SK-N-SH (cell line): ENCODE measurements at regions not wholly inside any gene's neighbourhood (a gene's known extent, or its start where the extent isn't known, plus 50 kb on each side); places are given as distances from the start of the nearest gene placed in this dataset.

Experiments used
- CTCF ChIA-PET: fragments of 300-600, 350-600 bp; formaldehyde crosslinking; extraction: SDS; loops from one replicate; lab custom pipeline; 2021; lab: Yijun Ruan, JAX
- POLR2A ChIA-PET: fragments of 350-600 bp; sonication (Branson Sonifier 250); formaldehyde crosslinking; extraction: SDS; loops from one replicate; lab custom pipeline; 2020; ENCODE audit warnings: antibody characterized with exemption, inconsistent platforms; lab: Yijun Ruan, JAX
- DNase-seq: peaks from one replicate; pipeline ENCODE4 v3.0.0; 2012
- H2AFZ ChIP-seq: fragments of 200-600 bp; sonication (generic); 2 replicates; pipeline ENCODE4 v1.8.1; 2016; ENCODE audit warnings: antibody characterized with exemption, mild to moderate bottlenecking, low read depth
- H3F3A ChIP-seq: fragments of 200-600 bp; sonication (generic); replicated peaks from 2 replicates; pipeline ENCODE3; 2016; ENCODE audit warnings: antibody characterized with exemption, mild to moderate bottlenecking; ENCODE audit not compliant: insufficient read depth
- H3K27ac ChIP-seq, 2 experiments: fragments of 200-500 bp in 1 of 2; fragments of 200-600 bp in 1 of 2; sonication (Bioruptor generic) in 1 of 2; sonication (generic), shearing (Covaris generic) in 1 of 2; 2 replicates each; pipeline versions ENCODE4 v1.5.1 to v1.6.1; 2014 to 2016; ENCODE audit warnings: low read depth in 2 of 2, inconsistent platforms in 1 of 2, low read length in 1 of 2, mild to moderate bottlenecking in 1 of 2, mixed read lengths in 1 of 2
- H3K27me3 ChIP-seq: fragments of 200-600 bp; sonication (generic), shearing (Covaris generic); 2 replicates; pipeline ENCODE4 v1.6.1; 2016; ENCODE audit warnings: mixed run types; ENCODE audit not compliant: insufficient read depth
- H3K36me3 ChIP-seq, 2 experiments: fragments of 200-500 bp in 1 of 2; fragments of 200-600 bp in 1 of 2; sonication (Bioruptor generic) in 1 of 2; sonication (generic) in 1 of 2; replicated peaks in 1 of 2; 2 replicates each; pipeline versions ENCODE3 to v1.5.1; 2014 to 2016; ENCODE audit warnings: low read length in 1 of 2, mild to moderate bottlenecking in 1 of 2; ENCODE audit not compliant: insufficient read depth in 2 of 2, control insufficient read depth in 1 of 2
- H3K4me1 ChIP-seq, 2 experiments: fragments of 200-500 bp in 1 of 2; fragments of 200-600 bp in 1 of 2; sonication (Bioruptor generic) in 1 of 2; sonication (generic), shearing (Covaris generic) in 1 of 2; 2 replicates each; pipeline versions ENCODE4 v1.5.1 to v1.6.1; 2014 to 2016; ENCODE audit warnings: low read depth in 1 of 2, low read length in 1 of 2, mixed run types in 1 of 2; ENCODE audit not compliant: insufficient read depth in 2 of 2, control insufficient read depth in 1 of 2
- H3K4me2 ChIP-seq: fragments of 200-600 bp; sonication (generic), shearing (Covaris generic); 2 replicates; pipeline ENCODE4 v1.6.1; 2017; ENCODE audit warnings: mixed run types
- H3K4me3 ChIP-seq, 2 experiments: fragments of 200-500 bp in 1 of 2; fragments of 200-600 bp in 1 of 2; sonication (Bioruptor generic) in 1 of 2; sonication (generic), shearing (Covaris generic) in 1 of 2; 2 replicates each; pipeline versions ENCODE4 v1.5.1 to v1.8.1; 2014 to 2016; ENCODE audit warnings: low read depth in 2 of 2, inconsistent platforms in 1 of 2, low read length in 1 of 2, mild to moderate bottlenecking in 1 of 2, mixed read lengths in 1 of 2, moderate library complexity in 1 of 2
- H3K79me2 ChIP-seq: fragments of 200-600 bp; sonication (generic); 2 replicates; pipeline ENCODE4 v1.8.1; 2017; ENCODE audit warnings: mild to moderate bottlenecking; ENCODE audit not compliant: insufficient read depth
- H3K9ac ChIP-seq: fragments of 200-600 bp; sonication (generic); 2 replicates; pipeline ENCODE4 v1.6.1; 2017; ENCODE audit warnings: mixed run types
- H3K9me2 ChIP-seq: fragments of 200-600 bp; sonication (generic); 2 replicates; pipeline ENCODE4 v1.6.1; 2017; ENCODE audit warnings: mixed run types
- H3K9me3 ChIP-seq: fragments of 200-600 bp; sonication (generic); 2 replicates; pipeline ENCODE4 v1.6.1; 2017; ENCODE audit warnings: mixed run types, mild to moderate bottlenecking, moderate library complexity
- H4K20me1 ChIP-seq: fragments of 200-600 bp; sonication (generic); 2 replicates; pipeline ENCODE4 v1.6.1; 2017; ENCODE audit warnings: mild to moderate bottlenecking, mixed run types; ENCODE audit not compliant: insufficient read depth
- CHD2 ChIP-seq: fragments of 150-350 bp; IDR thresholded peaks from 2 replicates; pipeline ENCODE4 v1.6.1; 2018; ENCODE audit warnings: low read length; ENCODE audit not compliant: partially characterized antibody
- ELF1 ChIP-seq: IDR thresholded peaks from 2 replicates; pipeline ENCODE4 v1.4.0; 2012
- EZH2phosphoT487 ChIP-seq: fragments of 200-600 bp; sonication (generic); IDR thresholded peaks from 2 replicates; pipeline ENCODE4 v1.6.1; 2017; ENCODE audit warnings: low read depth, mixed run types, mild to moderate bottlenecking, antibody characterized with exemption, moderate library complexity, borderline replicate concordance
- FOSL2 ChIP-seq: IDR thresholded peaks from 2 replicates; pipeline ENCODE4 v1.4.0; 2012; ENCODE audit warnings: low read depth, mild to moderate bottlenecking, moderate library complexity, borderline replicate concordance
- FOXM1 ChIP-seq: IDR thresholded peaks from 2 replicates; pipeline ENCODE4 v1.4.0; 2012; ENCODE audit warnings: low read depth, mild to moderate bottlenecking
- IRF3 ChIP-seq: fragments of 150-350 bp; IDR thresholded peaks from 2 replicates; pipeline ENCODE4 v1.6.1; 2016; ENCODE audit warnings: mild to moderate bottlenecking, low read depth, low read length
- JUND ChIP-seq: IDR thresholded peaks from 2 replicates; pipeline ENCODE4 v1.4.0; 2012
- MAX ChIP-seq: IDR thresholded peaks from 2 replicates; pipeline ENCODE4 v1.4.0; 2012; ENCODE audit warnings: low read depth
- RAD21 ChIP-seq: IDR thresholded peaks from 2 replicates; pipeline ENCODE4 v1.6.1; 2012; ENCODE audit warnings: mild to moderate bottlenecking, low read length
- RCOR1 ChIP-seq: fragments of 150-350 bp; IDR thresholded peaks from 2 replicates; pipeline ENCODE4 v1.6.1; 2017; ENCODE audit warnings: antibody characterized with exemption, low read length
- REST ChIP-seq: IDR thresholded peaks from 2 replicates; pipeline ENCODE4 v1.6.1; 2012; ENCODE audit warnings: mild to moderate bottlenecking, low read depth, low read length, moderate library complexity
- RXRA ChIP-seq: IDR thresholded peaks from 2 replicates; pipeline ENCODE4 v1.4.0; 2012; ENCODE audit warnings: low read depth, mild to moderate bottlenecking, borderline replicate concordance
- SIN3A ChIP-seq: IDR thresholded peaks from 2 replicates; pipeline ENCODE4 v1.6.1; 2012; ENCODE audit warnings: low read depth, mild to moderate bottlenecking, low read length, moderate library complexity, borderline replicate concordance
- SMC3 ChIP-seq: IDR thresholded peaks from 2 replicates; pipeline ENCODE4 v1.6.1; 2012; ENCODE audit warnings: low read depth, low read length, improper control_type of control experiment
- TAF1 ChIP-seq: IDR thresholded peaks from 2 replicates; pipeline ENCODE4 v1.6.1; 2012; ENCODE audit warnings: low read depth, mild to moderate bottlenecking, low read length, moderate library complexity, borderline replicate concordance
- TCF12 ChIP-seq: IDR thresholded peaks from 2 replicates; pipeline ENCODE4 v1.4.0; 2012
- USF1 ChIP-seq: IDR thresholded peaks from 2 replicates; pipeline ENCODE4 v1.4.0; 2012; ENCODE audit warnings: low read depth, borderline replicate concordance
- YY1 ChIP-seq: IDR thresholded peaks from 2 replicates; pipeline ENCODE4 v1.4.0; 2012; ENCODE audit warnings: low read depth, mild to moderate bottlenecking
- WGBS: methylation state at CpG from one replicate; pipeline ENCODE4 v1.1.6; 2017; ENCODE audit warnings: low lambda C conversion rate; 5-methylcytosine and 5-hydroxymethylcytosine counted together

- no peak for TF ChIP-seq USF1
- TF ChIP-seq SIN3A = no peak
- no peak for TF ChIP-seq TAF1
- no peak for TF ChIP-seq TCF12
- TF ChIP-seq RAD21 = no peak
Measured at GRCh38 chr4:175325230-175325629, 407.1 kb downstream of the ADAM29 start (continued).

- no peaks in the 10 kb centered on the region for H3K36me3 ChIP-seq
- no peaks in the 10 kb centered on the region for H4K20me1 ChIP-seq
- no peak overlapping the region for H3K4me3 ChIP-seq
- no peaks in the 10 kb centered on the region for H3K4me1 ChIP-seq
- WGBS = 31% methylated on average over 3 of the region's 3 CpGs
- H3K27ac ChIP-seq = no peak overlapping the region
- TF ChIP-seq EZH2phosphoT487 (no peak), MAX (no peak), SMC3 (no peak), RCOR1 (no peak), USF1 (no peak), FOXM1 (no peak), IRF3 (no peak), SIN3A (no peak), ELF1 (no peak)
- TF ChIP-seq, all 33 proteins: peak for 0
- H3K9me3 ChIP-seq = no peaks in the 10 kb centered on the region
- H3F3A ChIP-seq = no peaks in the 10 kb centered on the region
- no peak overlapping the region for H3K4me2 ChIP-seq
- ChIA-PET POLR2A (no interaction called here), CTCF (no interaction called here)
- H2AFZ ChIP-seq = no peak overlapping the region
- H3K9ac ChIP-seq = no peak overlapping the region
- no peaks in the 10 kb centered on the region for H3K27me3 ChIP-seq
- no peak for DNase-seq
- no peaks in the 10 kb centered on the region for H3K9me2 ChIP-seq
- H3K79me2 ChIP-seq = no peaks in the 10 kb centered on the region
Measured at GRCh38 chr4:175326796-175327195, 408.6 kb downstream of the ADAM29 start.

GRCh38 chr4:175330236-175330635, 412.1 kb downstream of the ADAM29 start:
- Histone ChIP-seq H3K79me2 (no peaks in the 10 kb centered on the region), H3K9ac (no peak overlapping the region), H3K4me2 (no peak overlapping the region), H2AFZ (no peak overlapping the region), H3K4me3 (no peak overlapping the region), H3F3A (no peaks in the 10 kb centered on the region), H3K27me3 (no peaks in the 10 kb centered on the region), H3K4me1 (no peaks in the 10 kb centered on the region), H3K27ac (no peak overlapping the region), H4K20me1 (no peaks in the 10 kb centered on the region), H3K9me3 (no peaks in the 10 kb centered on the region), H3K9me2 (no peaks in the 10 kb centered on the region), H3K36me3 (no peaks in the 10 kb centered on the region)
- ChIA-PET CTCF (interaction anchor here (0.6 kb wide), 1 partner anchor 17 kb away, joined by 3 read pairs; no protein-coding TSS in a partner anchor), POLR2A (no interaction called here)
- no peak for TF ChIP-seq REST
- no peak for TF ChIP-seq JUND
- no peak for TF ChIP-seq IRF3
- TF ChIP-seq CHD2 = no peak
- TF ChIP-seq YY1 = no peak
- no peak for TF ChIP-seq MAX
- TF ChIP-seq RAD21 = no peak
- TF ChIP-seq RXRA = no peak
- no peak for TF ChIP-seq RCOR1
- no peak for TF ChIP-seq FOSL2
- no peak for DNase-seq
- 58% methylated on average over 2 of the region's 2 CpGs for WGBS
